ENCODE measurements at regions not wholly inside any gene's neighbourhood (a gene's known extent, or its start where the extent isn't known, plus 50 kb on each side); places are given as distances from the start of the nearest gene placed in this dataset.
"Not testable (repeated sequence)": the region's sequence is repeated elsewhere in the genome, so short reads cannot be mapped to it uniquely, and the experiment has no call there.

- TF ChIP-seq POLR2A (IDR thresholded peaks at IDR 0.05; ENCODE audit: extremely low read depth, insufficient read length); CTCF (IDR thresholded peaks at IDR 0.05; ENCODE audit: low read depth, low read length): not testable (repeated sequence)
Observed at GRCh38 chr22:11620921-11621762, 3906.8 kb upstream of the OR11H1 start.
